Panc1 (cell line): ENCODE measurements at regions not wholly inside any gene's neighbourhood (a gene's known extent, or its start where the extent isn't known, plus 50 kb on each side); places are given as distances from the start of the nearest gene placed in this dataset.

Experiments used
- ATAC-seq: fragments of 200-7000 bp; cut with Tn5 transposase; 2 replicates; pipeline ENCODE4 v1.9.1; 2020; ENCODE audit warnings: mild to moderate bottlenecking, moderate library complexity
- BruUV-seq: library from RNA; stranded (reverse); fragments of 400-500 nt; replicated peaks from 2 replicates; lab custom pipeline; 2021; lab: Mats Ljungman, UMichigan
- CTCF ChIA-PET: fragments of 300-600 bp; sonication (Branson Sonifier 250); formaldehyde crosslinking; loops from one replicate; lab custom pipeline; 2022; ENCODE audit warnings: antibody characterized with exemption; lab: Charles Lee
- POLR2A ChIA-PET: fragments of 300-600 bp; sonication (Branson Sonifier 250); formaldehyde crosslinking; loops from one replicate; lab custom pipeline; 2022; ENCODE audit warnings: antibody characterized with exemption; lab: Charles Lee
- DNase-seq: peaks from one replicate; pipeline ENCODE4 v3.0.0-alpha.2; 2010; ENCODE audit warnings: low read depth, low spot score
- H3K27ac ChIP-seq: 2 replicates; pipeline ENCODE4 v1.5.1; 2011; ENCODE audit warnings: mild to moderate bottlenecking, low read length, inconsistent platforms
- H3K27me3 ChIP-seq: fragments of 200-500 bp; sonication (Bioruptor generic); 2 replicates; pipeline ENCODE4 v1.6.0; 2014; ENCODE audit warnings: low read length, inconsistent platforms; ENCODE audit not compliant: control insufficient read depth, insufficient read depth
- H3K36me3 ChIP-seq: fragments of 200-500 bp; sonication (Bioruptor generic); 2 replicates; pipeline ENCODE4 v1.5.1; 2014; ENCODE audit warnings: inconsistent platforms, mild to moderate bottlenecking, low read length, moderate library complexity; ENCODE audit not compliant: control insufficient read depth, insufficient read depth
- H3K4me1 ChIP-seq: 2 replicates; pipeline ENCODE4 v1.5.1; 2011; ENCODE audit warnings: inconsistent platforms, mild to moderate bottlenecking, low read length, moderate library complexity; ENCODE audit not compliant: control insufficient read depth, insufficient read depth
- H3K4me3 ChIP-seq, 2 experiments: 2 replicates each; pipeline ENCODE4 v1.5.1; 2011 to 2012; ENCODE audit warnings: low read depth in 2 of 2, low read length in 2 of 2, mild to moderate bottlenecking in 2 of 2, inconsistent platforms in 1 of 2, moderate library complexity in 1 of 2
- H3K9me3 ChIP-seq: fragments of 200-500 bp; sonication (Bioruptor generic); 2 replicates; pipeline ENCODE4 v1.5.1; 2014; ENCODE audit warnings: low read depth, mild to moderate bottlenecking, inconsistent platforms, low read length, moderate library complexity; ENCODE audit not compliant: control insufficient read depth, insufficient read depth
- CTCF ChIP-seq: fragments of 450-650 bp; IDR thresholded peaks from 2 replicates; pipeline ENCODE4 v1.5.1; 2017; ENCODE audit warnings: mild to moderate bottlenecking
- POLR2AphosphoS5 ChIP-seq: IDR thresholded peaks from 2 replicates; pipeline ENCODE4 v1.6.1; 2012; ENCODE audit warnings: mild to moderate bottlenecking, low read depth, low read length, moderate library complexity
- REST ChIP-seq, 2 experiments: IDR thresholded peaks; 2 replicates each; pipeline ENCODE4 v1.6.1; 2011 to 2012; ENCODE audit warnings: low read depth in 2 of 2, control low read depth in 1 of 2, low read length in 1 of 2, mild to moderate bottlenecking in 1 of 2, moderate library complexity in 1 of 2; ENCODE audit not compliant: insufficient read depth in 1 of 2
- SIN3A ChIP-seq: IDR thresholded peaks from 2 replicates; pipeline ENCODE4 v1.6.1; 2012; ENCODE audit warnings: low read depth, mild to moderate bottlenecking, low read length, moderate library complexity, borderline replicate concordance; ENCODE audit not compliant: insufficient read depth
- TCF7L2 ChIP-seq: IDR thresholded peaks from 2 replicates; pipeline ENCODE4 v1.6.1; 2011; ENCODE audit warnings: mild to moderate bottlenecking, low read depth, low read length, inconsistent platforms
- in situ Hi-C: cut with HindIII; loops from 2 replicates; pipeline ENCODE4 v1.10.0; 2016; ENCODE audit warnings: low sequenced_read_pairs, low pct_unique_long_range_greater_than_20kb
- intact Hi-C: fragments of 100-400 bp; cut with micrococcal nuclease; formaldehyde crosslinking; loops from one replicate; pipeline ENCODE4 v1.10.0; 2022; ENCODE audit not compliant: unreplicated experiment

GRCh38 chr1:58197811-58198210 lies 348.7 kb downstream of the OMA1 start:
- Histone ChIP-seq H3K36me3 (no peaks in the 10 kb centered on the region), H3K27ac (no peak overlapping the region), H3K4me3 (no peak overlapping the region), H3K4me1 (no peaks in the 10 kb centered on the region), H3K9me3 (no peaks in the 10 kb centered on the region), H3K27me3 (peaks cover 2% of the 10 kb centered on the region; the same call in 1 of the 2 replicates)
- no TSS peak for BruUV-seq
- TF ChIP-seq REST (IDR thresholded peaks at IDR 0.05; ENCODE audit: insufficient read depth in 1 of 2, low read depth in 2 of 2, low read length in 1 of 2) (no peak), POLR2AphosphoS5 (no peak), CTCF (no peak), TCF7L2 (no peak), SIN3A (no peak)
- ATAC-seq (no peak), DNase-seq (no peak)
- POLR2A ChIA-PET: no interaction called here
- intact Hi-C loops (no loop called here), in situ Hi-C loops (no loop called here)
- CTCF ChIA-PET: no interaction called here

- Histone ChIP-seq H3K27me3 (no peaks in the 10 kb centered on the region; the same call in 1 of the 2 replicates), H3K4me1 (no peaks in the 10 kb centered on the region), H3K27ac (no peak overlapping the region), H3K36me3 (no peaks in the 10 kb centered on the region), H3K9me3 (no peaks in the 10 kb centered on the region), H3K4me3 (no peak overlapping the region)
- TF ChIP-seq CTCF (no peak), TCF7L2 (no peak), REST (IDR thresholded peaks at IDR 0.05; ENCODE audit: insufficient read depth in 1 of 2, low read depth in 2 of 2, low read length in 1 of 2) (no peak), POLR2AphosphoS5 (no peak), SIN3A (no peak)
- no peak for DNase-seq
- intact Hi-C loops: no loop called here
- in situ Hi-C loops: no loop called here
- CTCF ChIA-PET: no interaction called here
- no peak for ATAC-seq
- POLR2A ChIA-PET: no interaction called here
- no TSS peak for BruUV-seq
Observed at GRCh38 chr1:58190267-58190988, 356.1 kb downstream of the OMA1 start.
